ENCODE measurements at regions not wholly inside any gene's neighbourhood (a gene's known extent, or its start where the extent isn't known, plus 50 kb on each side); places are given as distances from the start of the nearest gene placed in this dataset.

DNA sequence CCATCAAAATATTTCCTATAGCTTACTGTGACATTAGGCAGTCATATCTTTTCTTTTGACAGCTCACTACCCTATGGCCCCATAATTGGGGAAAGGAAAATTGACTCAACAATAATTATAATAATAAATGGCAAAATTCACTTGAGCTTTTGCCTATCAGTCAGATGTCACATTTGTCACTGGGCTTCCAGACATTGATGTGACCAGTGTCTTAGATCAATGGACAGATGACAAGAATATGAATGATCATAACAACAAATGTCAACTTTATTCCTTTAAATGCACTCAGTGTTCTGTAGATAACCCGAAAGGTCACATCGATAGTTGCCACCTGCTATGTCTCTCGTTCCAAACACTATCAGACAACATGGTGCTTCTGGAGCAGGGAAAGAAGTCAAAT, 266.7 kb downstream of the GPATCH2 start:
- no peak for TF ChIP-seq EZH2phosphoT487 (IDR thresholded peaks at IDR 0.05; ENCODE audit: borderline replicate concordance)
- TF ChIP-seq, protein P1, sequence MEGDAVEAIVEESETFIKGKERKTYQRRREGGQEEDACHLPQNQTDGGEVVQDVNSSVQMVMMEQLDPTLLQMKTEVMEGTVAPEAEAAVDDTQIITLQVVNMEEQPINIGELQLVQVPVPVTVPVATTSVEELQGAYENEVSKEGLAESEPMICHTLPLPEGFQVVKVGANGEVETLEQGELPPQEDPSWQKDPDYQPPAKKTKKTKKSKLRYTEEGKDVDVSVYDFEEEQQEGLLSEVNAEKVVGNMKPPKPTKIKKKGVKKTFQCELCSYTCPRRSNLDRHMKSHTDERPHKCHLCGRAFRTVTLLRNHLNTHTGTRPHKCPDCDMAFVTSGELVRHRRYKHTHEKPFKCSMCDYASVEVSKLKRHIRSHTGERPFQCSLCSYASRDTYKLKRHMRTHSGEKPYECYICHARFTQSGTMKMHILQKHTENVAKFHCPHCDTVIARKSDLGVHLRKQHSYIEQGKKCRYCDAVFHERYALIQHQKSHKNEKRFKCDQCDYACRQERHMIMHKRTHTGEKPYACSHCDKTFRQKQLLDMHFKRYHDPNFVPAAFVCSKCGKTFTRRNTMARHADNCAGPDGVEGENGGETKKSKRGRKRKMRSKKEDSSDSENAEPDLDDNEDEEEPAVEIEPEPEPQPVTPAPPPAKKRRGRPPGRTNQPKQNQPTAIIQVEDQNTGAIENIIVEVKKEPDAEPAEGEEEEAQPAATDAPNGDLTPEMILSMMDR (conservative IDR thresholded peaks at IDR 0.05; ENCODE audit: low read length), result no peak

Data from Loucy (cell line).